Left kidney (tissue), 1 donor: ENCODE measurements at regions not wholly inside any gene's neighbourhood (a gene's known extent, or its start where the extent isn't known, plus 50 kb on each side); places are given as distances from the start of the nearest gene placed in this dataset.

Source experiments
- DNase-seq: peaks from one replicate; pipeline ENCODE4 v3.0.0-alpha.2; 2013

GRCh38 chr18:23387265-23387664 lies 65.8 kb upstream of the RIOK3 start:
- DNase-seq: no peak

GRCh38 chr18:23388357-23388756 lies 64.7 kb upstream of the RIOK3 start:
- no peak for DNase-seq

- DNase-seq: no peak
Observed at GRCh38 chr18:23391156-23391555, 61.9 kb upstream of the RIOK3 start.

GRCh38 chr18:23397907-23398306 lies 55.2 kb upstream of the RIOK3 start:
- no peak for DNase-seq

GRCh38 chr18:23398401-23398800 lies 54.7 kb upstream of the RIOK3 start:
- no peak for DNase-seq

- no peak for DNase-seq
Observed at GRCh38 chr18:23399067-23399466, 54.0 kb upstream of the RIOK3 start.

- no peak for DNase-seq
Observed at GRCh38 chr18:23400918-23401317, 52.2 kb upstream of the RIOK3 start.

- peak; percentile 49 for DNase-seq
Observed at GRCh38 chr18:23401400-23402347, 51.4 kb upstream of the RIOK3 start.
